Urinary bladder (tissue), 3 donors: ENCODE measurements at regions not wholly inside any gene's neighbourhood (a gene's known extent, or its start where the extent isn't known, plus 50 kb on each side); places are given as distances from the start of the nearest gene placed in this dataset.

Experiments
- DNase-seq: peaks from one replicate; pipeline ENCODE4 v3.0.0-alpha.2; 2015; ENCODE audit errors: extremely low spot score
- H3K27ac ChIP-seq: one replicate; pipeline ENCODE4 v1.5.1; 2013; ENCODE audit warnings: low read depth, mild to moderate bottlenecking, moderate library complexity
- H3K36me3 ChIP-seq: one replicate; pipeline ENCODE4 v1.6.1; 2013; ENCODE audit warnings: mild to moderate bottlenecking, moderate library complexity; ENCODE audit not compliant: insufficient read depth
- H3K4me1 ChIP-seq: one replicate; pipeline ENCODE4 v1.6.1; 2013; ENCODE audit warnings: mild to moderate bottlenecking, moderate library complexity; ENCODE audit not compliant: insufficient read depth
- H3K4me3 ChIP-seq: one replicate; pipeline ENCODE4 v1.5.1; 2013; ENCODE audit warnings: low read depth, low read length
- WGBS: extraction: QIAGEN DNeasy Blood & Tissue Kit; methylation state at CpG from one replicate; pipeline ENCODE4 v1.1.7; 2013; 5-methylcytosine and 5-hydroxymethylcytosine counted together
- donor health status: healthy with polysubstance abuse.
- donor health status: healthy.

GRCh38 chr11:80782135-80782885, 1341.5 kb upstream of the TENM4 start:
- no peak for DNase-seq
- no peaks in the 10 kb centered on the region for H3K4me1 ChIP-seq
- no peak overlapping the region for H3K27ac ChIP-seq
- H3K36me3 ChIP-seq, result no peaks in the 10 kb centered on the region
- 57% methylated on average over 4 of the region's 4 CpGs for WGBS
- H3K4me3 ChIP-seq, result no peak overlapping the region

GRCh38 chr11:80779905-80780605, 1339.2 kb upstream of the TENM4 start:
- WGBS, result 28% methylated on average over 5 of the region's 5 CpGs
- H3K4me3 ChIP-seq, result no peak overlapping the region
- H3K4me1 ChIP-seq, result no peaks in the 10 kb centered on the region
- H3K36me3 ChIP-seq, result no peaks in the 10 kb centered on the region
- H3K27ac ChIP-seq, result no peak overlapping the region
- DNase-seq, result no peak

GRCh38 chr11:80778941-80779340, 1338.1 kb upstream of the TENM4 start:
- Histone ChIP-seq H3K4me1 (no peaks in the 10 kb centered on the region), H3K36me3 (no peaks in the 10 kb centered on the region), H3K27ac (no peak overlapping the region), H3K4me3 (no peak overlapping the region)
- WGBS, result 85% methylated on average over 3 of the region's 3 CpGs
- DNase-seq, result no peak

GRCh38 chr11:80778432-80778831, 1337.6 kb upstream of the TENM4 start:
- no peak for DNase-seq
- Histone ChIP-seq H3K36me3 (no peaks in the 10 kb centered on the region), H3K4me1 (no peaks in the 10 kb centered on the region), H3K4me3 (no peak overlapping the region), H3K27ac (no peak overlapping the region)
- WGBS, result 89% methylated on average over 3 of the region's 3 CpGs

- H3K27ac ChIP-seq, result no peak overlapping the region
- H3K4me3 ChIP-seq, result no peak overlapping the region
- no peaks in the 10 kb centered on the region for H3K4me1 ChIP-seq
- DNase-seq, result no peak
- WGBS, result 82% methylated on average over 3 of the region's 3 CpGs
- H3K36me3 ChIP-seq, result no peaks in the 10 kb centered on the region
Observed at GRCh38 chr11:80773919-80774318, 1333.1 kb upstream of the TENM4 start.

- DNase-seq, result no peak
- Histone ChIP-seq H3K27ac (no peak overlapping the region), H3K4me3 (no peak overlapping the region), H3K36me3 (no peaks in the 10 kb centered on the region), H3K4me1 (no peaks in the 10 kb centered on the region)
- 71% methylated on average over 2 of the region's 2 CpGs for WGBS
Observed at GRCh38 chr11:80771017-80771416, 1330.2 kb upstream of the TENM4 start.

GRCh38 chr11:80758787-80759186, 1318.0 kb upstream of the TENM4 start:
- no peak for DNase-seq
- H3K4me1 ChIP-seq, result no peaks in the 10 kb centered on the region
- H3K36me3 ChIP-seq, result no peaks in the 10 kb centered on the region
- H3K4me3 ChIP-seq, result no peak overlapping the region
- no peak overlapping the region for H3K27ac ChIP-seq
- WGBS, result 81% methylated on average over 1 of the region's 1 CpG

GRCh38 chr11:80748207-80748925, 1307.5 kb upstream of the TENM4 start:
- Histone ChIP-seq H3K4me3 (no peak overlapping the region), H3K4me1 (no peaks in the 10 kb centered on the region), H3K36me3 (no peaks in the 10 kb centered on the region), H3K27ac (no peak overlapping the region)
- WGBS, result 72% methylated on average over 3 of the region's 3 CpGs
- DNase-seq, result no peak

- 80% methylated on average over 4 of the region's 4 CpGs for WGBS
Observed at GRCh38 chr11:80746300-80746699, 1305.5 kb upstream of the TENM4 start.

GRCh38 chr11:80745416-80745815, 1304.6 kb upstream of the TENM4 start:
- H3K27ac ChIP-seq, result no peak overlapping the region
- no peaks in the 10 kb centered on the region for H3K36me3 ChIP-seq
- 89% methylated on average over 4 of the region's 4 CpGs for WGBS
- H3K4me3 ChIP-seq, result no peak overlapping the region
- no peaks in the 10 kb centered on the region for H3K4me1 ChIP-seq
- DNase-seq, result no peak

More at GRCh38 chr11:80746300-80746699, 1305.5 kb upstream of the TENM4 start:
- Histone ChIP-seq H3K4me3 (no peak overlapping the region), H3K36me3 (no peaks in the 10 kb centered on the region), H3K27ac (no peak overlapping the region), H3K4me1 (no peaks in the 10 kb centered on the region)
- DNase-seq, result no peak

GRCh38 chr11:80733790-80734189, 1293.0 kb upstream of the TENM4 start:
- WGBS, result 84% methylated on average over 2 of the region's 2 CpGs
- H3K36me3 ChIP-seq, result no peaks in the 10 kb centered on the region
- no peaks in the 10 kb centered on the region for H3K4me1 ChIP-seq
- DNase-seq, result no peak
- H3K4me3 ChIP-seq, result no peak overlapping the region
- no peak overlapping the region for H3K27ac ChIP-seq

GRCh38 chr11:80733361-80733760, 1292.5 kb upstream of the TENM4 start:
- 95% methylated on average over 3 of the region's 3 CpGs for WGBS
- DNase-seq, result no peak

GRCh38 chr11:80727315-80727714, 1286.5 kb upstream of the TENM4 start:
- no peak for DNase-seq
- 18% methylated on average over 3 of the region's 3 CpGs for WGBS
- Histone ChIP-seq H3K36me3 (no peaks in the 10 kb centered on the region), H3K4me1 (no peaks in the 10 kb centered on the region), H3K27ac (no peak overlapping the region), H3K4me3 (no peak overlapping the region)

More at GRCh38 chr11:80733361-80733760, 1292.5 kb upstream of the TENM4 start:
- Histone ChIP-seq H3K36me3 (no peaks in the 10 kb centered on the region), H3K27ac (no peak overlapping the region), H3K4me1 (no peaks in the 10 kb centered on the region), H3K4me3 (no peak overlapping the region)

GRCh38 chr11:80726236-80726635, 1285.4 kb upstream of the TENM4 start:
- Histone ChIP-seq H3K36me3 (no peaks in the 10 kb centered on the region), H3K4me3 (no peak overlapping the region), H3K4me1 (no peaks in the 10 kb centered on the region), H3K27ac (no peak overlapping the region)
- no peak for DNase-seq
